Gastroesophageal sphincter (tissue), 4 donors: ENCODE measurements at regions not wholly inside any gene's neighbourhood (a gene's known extent, or its start where the extent isn't known, plus 50 kb on each side); places are given as distances from the start of the nearest gene placed in this dataset.
"Not testable (repeated sequence)": the region's sequence is repeated elsewhere in the genome, so short reads cannot be mapped to it uniquely, and the experiment has no call there.

ENCODE experiments used
- ATAC-seq: fragments of 150-250 bp; one replicate; pipeline ENCODE4 v1.9.1; 2016; ENCODE audit warnings: mild to moderate bottlenecking, moderate library complexity
- H3K27ac ChIP-seq, 4 donors: fragments of 200-600 bp; sonication (generic) in 3 of 4; 1 replicate in 3 of 4; 2 replicates in 1 of 4; pipeline ENCODE4 v1.5.1; 2016 to 2019
- H3K27me3 ChIP-seq: fragments of 200-600 bp; sonication (generic); one replicate; pipeline ENCODE4 v1.5.1; 2019
- H3K36me3 ChIP-seq, 2 donors: fragments of 200-600 bp; sonication (generic); one replicate each; pipeline ENCODE4 v1.5.1; 2019; ENCODE audit warnings: control low read depth in 1 of 2
- H3K4me1 ChIP-seq, 3 donors: fragments of 200-600 bp; sonication (generic); 1 replicate in 2 of 3; 2 replicates in 1 of 3; pipeline ENCODE4 v1.5.1; 2016 to 2019; ENCODE audit warnings: control low read depth in 2 of 3
- H3K4me3 ChIP-seq, 2 donors: fragments of 200-600 bp; sonication (generic); one replicate each; pipeline ENCODE4 v1.5.1; 2019; ENCODE audit warnings: mild to moderate bottlenecking in 1 of 2, moderate library complexity in 1 of 2
- H3K9me3 ChIP-seq, 3 donors: fragments of 200-600 bp; sonication (generic); one replicate each; pipeline ENCODE4 v1.5.1; 2017 to 2019; ENCODE audit warnings: control low read depth in 2 of 3
- CTCF ChIP-seq, 4 experiments: fragments of 200-600 bp in 2 of 4; fragments of 450-650 bp in 2 of 4; sonication (generic) in 1 of 4; IDR thresholded peaks; one replicate each; pipeline ENCODE4 v1.5.1; 2017 to 2019; ENCODE audit warnings: antibody characterized with exemption in 4 of 4, mild to moderate bottlenecking in 2 of 4, moderate library complexity in 2 of 4
- EP300 ChIP-seq: sonication (generic); formaldehyde crosslinking; IDR thresholded peaks from one replicate; pipeline ENCODE4 v1.6.1; 2017; ENCODE audit warnings: antibody characterized with exemption, mild to moderate bottlenecking
- POLR2A ChIP-seq, 2 donors: fragments of 450-650 bp; IDR thresholded peaks; one replicate each; pipeline ENCODE4 v1.6.1; 2017; ENCODE audit warnings: antibody characterized with exemption in 2 of 2, mild to moderate bottlenecking in 2 of 2, moderate library complexity in 1 of 2
- POLR2AphosphoS5 ChIP-seq: sonication (generic); formaldehyde crosslinking; IDR thresholded peaks from one replicate; pipeline ENCODE4 v1.6.1; 2017; ENCODE audit warnings: antibody characterized with exemption
- WGBS, 2 donors: methylation state at CpG; one replicate each; pipeline ENCODE4 v1.1.5; 2018; ENCODE audit warnings: low coverage in 1 of 2; 5-methylcytosine and 5-hydroxymethylcytosine counted together

GRCh38 chr1:164154622-164155021, 404.4 kb upstream of the PBX1 start:
- no peaks in the 10 kb centered on the region for H3K27me3 ChIP-seq
- H3K4me3 ChIP-seq, result no peak overlapping the region
- TF ChIP-seq POLR2AphosphoS5 (no peak), EP300 (no peak), POLR2A (IDR thresholded peaks at IDR 0.05) (no peak), CTCF (IDR thresholded peaks at IDR 0.05) (no peak)
- WGBS, 2 donors, result 71 to 75% methylated on average over 1 of the region's 1 CpG
- no peak overlapping the region for H3K27ac ChIP-seq
- no peaks in the 10 kb centered on the region for H3K36me3 ChIP-seq
- H3K4me1 ChIP-seq, result no peaks in the 10 kb centered on the region
- peaks cover 0 to 6% (median 0%) of the 10 kb centered on the region in 3 donors for H3K9me3 ChIP-seq
- ATAC-seq, result no peak

DNA sequence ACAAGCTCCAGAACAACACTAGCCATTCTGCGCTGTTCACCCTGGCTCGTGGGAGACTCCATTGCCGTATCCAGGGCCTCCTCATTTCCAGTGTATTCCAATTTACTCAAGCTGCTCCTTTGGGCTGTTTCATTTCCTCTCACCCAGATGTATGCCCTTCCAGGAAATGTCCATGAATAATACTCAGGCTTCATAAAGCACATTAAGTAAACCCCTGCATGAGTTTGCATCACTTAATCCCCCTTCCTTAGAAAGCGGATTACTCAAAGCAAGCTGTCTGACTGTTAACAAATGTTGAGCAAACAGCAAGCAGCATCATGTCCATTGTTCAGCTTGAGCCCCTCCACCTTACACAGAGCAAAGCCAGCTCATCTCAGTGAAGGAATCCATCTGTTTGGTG, 403.6 kb upstream of the PBX1 start:
- H3K4me1 ChIP-seq, result no peaks in the 10 kb centered on the region
- peaks cover 0 to 6% (median 0%) of the 10 kb centered on the region in 3 donors for H3K9me3 ChIP-seq
- H3K36me3 ChIP-seq, result no peaks in the 10 kb centered on the region
- ATAC-seq, result no peak
- no peak overlapping the region for H3K4me3 ChIP-seq
- no peaks in the 10 kb centered on the region for H3K27me3 ChIP-seq
- H3K27ac ChIP-seq, result no peak overlapping the region
- WGBS, 2 donors, result 36 to 52% methylated on average over 3 to 4 of the region's 4 CpGs
- TF ChIP-seq POLR2AphosphoS5, result no peak
- no peak for TF ChIP-seq EP300
- TF ChIP-seq POLR2A (IDR thresholded peaks at IDR 0.05), result no peak
- TF ChIP-seq CTCF (IDR thresholded peaks at IDR 0.05), result no peak

GRCh38 chr1:164163289-164163849, 395.6 kb upstream of the PBX1 start:
- Histone ChIP-seq H3K36me3 (no peaks in the 10 kb centered on the region), H3K4me1 (no peaks in the 10 kb centered on the region), H3K27me3 (no peaks in the 10 kb centered on the region), H3K9me3 (peaks cover 0 to 6% (median 0%) of the 10 kb centered on the region in 3 donors), H3K27ac (no peak overlapping the region), H3K4me3 (no peak overlapping the region)
- no peak for TF ChIP-seq POLR2AphosphoS5
- no peak for TF ChIP-seq CTCF (IDR thresholded peaks at IDR 0.05)
- no peak for TF ChIP-seq POLR2A (IDR thresholded peaks at IDR 0.05)
- no peak for TF ChIP-seq EP300
- ATAC-seq, result no peak
- 87 to 100% methylated on average over 1 of the region's 1 CpG for WGBS, 2 donors

DNA sequence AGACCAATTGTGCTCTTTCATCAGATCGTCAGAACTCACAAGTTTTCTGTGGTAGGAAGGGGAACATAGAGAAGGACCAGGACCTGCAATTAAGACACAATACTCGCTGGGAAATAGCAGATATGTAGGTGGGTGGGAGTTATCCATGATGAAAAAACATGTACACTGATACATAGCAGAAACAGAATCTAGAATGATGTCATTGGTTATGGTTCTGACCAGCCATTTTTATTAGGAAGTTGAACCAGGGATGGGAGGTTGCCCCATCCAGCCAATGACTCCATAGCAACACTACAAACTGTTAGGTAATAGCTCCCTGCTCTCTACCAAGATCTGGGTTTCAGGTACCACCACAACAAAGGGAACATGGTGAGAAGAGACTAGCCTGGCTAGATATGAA, 393.5 kb upstream of the PBX1 start:
- H3K36me3 ChIP-seq, result no peaks in the 10 kb centered on the region
- no peak overlapping the region for H3K4me3 ChIP-seq
- H3K9me3 ChIP-seq, result no peaks in the 10 kb centered on the region
- TF ChIP-seq EP300, result no peak
- no peak for TF ChIP-seq POLR2A (IDR thresholded peaks at IDR 0.05)
- no peak for TF ChIP-seq POLR2AphosphoS5
- no peak for TF ChIP-seq CTCF (IDR thresholded peaks at IDR 0.05)
- H3K27ac ChIP-seq, result no peak overlapping the region
- ATAC-seq, result no peak
- 69 to 91% methylated on average over 2 of the region's 2 CpGs for WGBS, 2 donors
- H3K27me3 ChIP-seq, result no peaks in the 10 kb centered on the region
- H3K4me1 ChIP-seq, result no peaks in the 10 kb centered on the region

DNA sequence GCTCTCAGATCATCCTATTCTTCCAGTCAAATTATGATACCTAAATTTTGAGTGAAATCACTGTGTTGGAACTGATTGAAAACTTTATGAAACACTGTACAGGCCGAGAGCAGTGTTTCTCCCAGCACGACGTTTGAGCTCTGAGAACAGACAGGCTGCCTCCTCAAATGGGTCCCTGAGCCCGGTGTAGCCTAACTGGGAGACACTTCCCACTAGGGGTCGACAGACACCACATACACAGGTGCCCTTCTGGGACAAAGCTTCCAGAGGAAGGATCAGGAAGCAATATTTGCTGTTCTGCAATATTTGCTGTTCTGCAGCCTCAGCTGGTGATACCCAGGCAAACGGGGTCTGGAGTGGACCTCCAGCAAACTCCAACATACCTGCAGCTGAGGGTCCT, 392.5 kb upstream of the PBX1 start:
- not testable (repeated sequence) for H3K36me3 ChIP-seq, H3K4me1 ChIP-seq, H3K4me3 ChIP-seq, H3K27ac ChIP-seq, H3K27me3 ChIP-seq, ATAC-seq, H3K9me3 ChIP-seq
- TF ChIP-seq CTCF (IDR thresholded peaks at IDR 0.05), result peak; percentile 41 to 63 (median 48)
- WGBS, 2 donors, result 64 to 75% methylated on average over 4 to 5 of the region's 6 CpGs
